NCI-H460 (cell line): ENCODE measurements at regions not wholly inside any gene's neighbourhood (a gene's known extent, or its start where the extent isn't known, plus 50 kb on each side); places are given as distances from the start of the nearest gene placed in this dataset.
"Not testable (repeated sequence)": the region's sequence is repeated elsewhere in the genome, so short reads cannot be mapped to it uniquely, and the experiment has no call there.

Source experiments
- DNase-seq: peaks from one replicate; pipeline ENCODE4 v3.0.0-alpha.2; 2016; ENCODE audit warnings: low read depth; ENCODE audit errors: extremely low read depth

DNA sequence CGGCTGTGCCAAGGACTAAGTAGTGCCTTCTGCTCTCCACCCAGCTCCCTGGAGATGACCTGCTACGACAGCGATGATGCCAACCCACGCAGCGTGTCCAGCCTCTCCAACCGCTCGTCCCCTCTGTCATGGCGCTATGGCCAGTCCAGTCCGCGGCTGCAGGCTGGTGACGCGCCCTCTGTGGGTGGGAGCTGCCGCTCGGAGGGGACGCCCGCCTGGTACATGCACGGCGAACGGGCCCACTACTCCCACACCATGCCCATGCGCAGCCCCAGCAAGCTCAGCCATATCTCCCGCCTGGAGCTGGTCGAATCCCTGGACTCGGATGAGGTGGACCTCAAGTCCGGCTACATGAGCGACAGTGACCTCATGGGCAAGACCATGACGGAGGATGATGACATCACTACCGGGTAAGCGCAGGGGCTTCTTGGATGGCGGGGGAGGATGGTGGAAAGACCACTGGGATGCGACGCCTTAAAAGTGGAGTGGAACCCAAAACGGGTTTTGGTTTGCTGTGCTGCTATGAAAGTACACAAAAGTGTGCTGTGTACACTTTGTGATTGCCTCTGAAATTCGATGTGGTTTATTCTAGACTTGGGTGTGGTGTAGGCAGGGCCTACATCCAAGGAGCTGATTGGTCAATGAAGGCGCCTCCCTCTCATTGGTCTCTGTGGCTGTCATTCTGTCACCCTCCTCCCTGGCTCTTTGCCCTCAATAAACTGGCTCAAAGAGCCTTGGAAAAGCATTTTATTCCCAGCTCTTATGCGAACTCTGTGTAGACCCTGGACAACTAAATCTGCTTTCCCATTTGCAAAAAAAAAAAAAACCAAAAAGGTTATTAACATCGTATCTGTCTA, 110.4 kb upstream of the IPO9 start:
- no peak for DNase-seq

DNA sequence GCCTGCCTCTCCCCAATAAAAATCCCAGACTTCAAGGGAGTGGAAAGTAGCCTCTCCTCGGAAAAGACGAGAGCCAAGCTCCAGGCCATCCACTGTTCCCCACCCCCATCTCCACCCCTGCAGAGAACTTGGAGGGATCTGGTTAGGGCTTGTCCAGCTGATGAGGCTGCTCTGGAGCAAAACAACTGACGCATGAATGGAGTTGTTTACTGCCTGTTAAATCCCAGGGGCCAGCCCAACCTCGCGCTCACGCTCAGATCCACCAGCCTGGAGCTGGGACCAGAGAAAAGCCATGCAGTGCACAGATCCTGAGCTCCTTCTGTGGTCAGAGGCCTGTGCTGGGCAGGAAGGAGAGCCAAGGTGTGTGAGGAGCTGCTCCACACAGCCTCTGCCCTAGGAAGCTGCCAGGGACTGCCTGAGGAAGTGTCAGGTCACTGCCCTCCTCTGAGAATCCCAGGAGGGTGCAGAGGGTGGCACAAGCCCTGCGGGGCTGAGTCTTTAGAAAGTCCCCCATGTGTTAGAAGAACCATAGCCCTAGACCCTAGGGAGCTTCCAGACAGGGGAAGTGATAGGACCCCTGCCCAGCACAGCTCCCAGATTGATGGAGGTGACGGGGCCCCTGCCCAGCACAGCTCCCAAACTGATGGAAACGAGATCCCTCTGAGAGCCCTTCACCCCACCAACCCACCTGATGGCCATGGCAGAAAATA, 109.0 kb upstream of the IPO9 start:
- no peak for DNase-seq

DNA sequence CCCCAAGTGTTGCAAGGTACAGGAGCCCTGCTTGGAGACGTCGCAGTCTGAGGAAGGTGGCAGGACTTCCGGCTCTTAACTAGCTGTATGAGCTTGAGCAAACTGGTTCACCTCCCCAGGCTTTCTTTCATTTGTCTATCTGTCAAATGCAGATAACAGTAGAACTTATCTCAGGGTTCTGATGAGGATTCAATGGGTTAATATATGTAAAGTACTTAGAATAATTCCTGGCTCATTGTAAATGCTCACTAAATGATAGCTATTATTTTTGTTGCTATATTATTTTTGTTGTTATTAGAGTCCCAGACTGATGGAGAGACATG, 108.5 kb upstream of the IPO9 start:
- DNase-seq = no peak

DNA sequence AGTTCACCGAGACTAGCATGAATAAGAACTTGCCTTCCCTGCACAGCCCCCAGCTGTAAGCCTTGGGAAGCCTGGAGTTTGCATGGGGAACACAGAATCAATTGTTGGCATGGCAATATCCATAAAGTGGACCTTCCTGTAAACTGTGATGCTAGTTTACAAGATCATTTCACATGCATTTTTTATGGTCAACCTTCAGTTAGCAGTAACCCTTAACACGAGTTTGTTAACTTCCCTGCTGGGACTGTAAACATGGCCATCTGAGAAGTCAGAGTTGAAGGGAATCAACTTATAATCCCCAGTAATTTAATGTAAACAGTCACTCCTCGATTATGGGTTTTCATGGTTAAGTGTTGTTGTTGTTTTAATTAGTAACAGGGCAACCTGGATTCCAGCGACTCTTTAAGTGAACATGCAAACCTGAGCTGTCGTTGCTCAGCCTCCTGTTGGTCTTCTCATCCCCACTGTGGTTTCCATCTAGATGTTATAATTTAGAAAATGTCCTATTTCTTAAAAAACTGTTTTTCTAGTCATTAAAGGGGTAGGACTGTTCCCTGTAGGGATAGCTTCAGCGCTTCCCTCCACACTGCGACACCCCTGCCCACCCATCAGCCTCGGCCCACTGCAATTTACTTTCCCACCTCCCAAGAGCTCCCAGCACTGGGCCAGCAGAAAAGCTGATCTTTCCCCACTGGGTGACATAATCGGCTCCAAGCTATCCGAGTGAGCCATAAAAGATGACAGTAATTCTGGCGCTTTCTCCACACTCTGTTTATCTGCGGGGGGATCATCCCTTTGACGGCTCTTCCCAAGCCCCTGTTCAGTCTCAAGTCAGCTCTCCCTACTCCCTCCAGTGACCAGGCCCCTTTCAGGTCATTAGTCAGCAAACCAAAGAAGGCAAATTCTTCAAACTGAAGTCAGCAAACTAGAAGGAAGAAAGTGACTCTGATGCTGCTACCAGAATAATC, 107.6 kb upstream of the IPO9 start:
- no peak for DNase-seq

DNA sequence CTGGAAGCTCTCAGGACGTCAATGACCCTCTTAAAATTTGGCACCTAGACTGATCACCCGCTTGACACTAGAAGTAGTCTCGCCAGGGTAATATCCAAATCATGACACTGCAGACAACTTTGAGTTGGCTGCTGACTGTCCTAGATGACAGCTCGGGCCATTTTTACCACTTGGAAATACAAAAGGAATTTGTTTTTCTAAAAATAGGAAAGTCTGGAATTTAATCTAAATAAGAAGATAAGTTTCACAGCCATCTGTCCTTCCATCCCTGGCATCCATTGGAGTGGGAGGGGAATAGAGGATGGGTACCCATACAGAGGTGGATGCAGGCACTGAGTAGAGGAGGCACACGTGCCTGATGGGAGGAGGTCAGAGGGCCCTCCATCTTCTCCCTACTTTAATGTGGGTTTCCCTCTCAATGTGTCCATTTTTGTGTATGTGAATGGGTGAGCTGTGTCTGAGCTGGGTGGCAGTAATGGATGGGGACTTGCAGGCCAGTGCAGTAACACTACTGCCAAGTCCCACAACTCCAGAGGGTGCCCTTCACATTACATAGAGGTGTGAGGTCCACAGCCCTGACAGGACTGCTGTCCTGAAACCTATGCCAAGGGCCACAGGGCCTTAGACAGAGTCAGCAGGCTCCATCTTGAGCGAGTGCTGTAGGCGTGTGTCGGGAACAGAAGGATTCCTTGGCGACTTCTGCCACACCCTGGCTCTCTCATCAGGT, 104.8 kb upstream of the IPO9 start:
- DNase-seq = no peak

DNA sequence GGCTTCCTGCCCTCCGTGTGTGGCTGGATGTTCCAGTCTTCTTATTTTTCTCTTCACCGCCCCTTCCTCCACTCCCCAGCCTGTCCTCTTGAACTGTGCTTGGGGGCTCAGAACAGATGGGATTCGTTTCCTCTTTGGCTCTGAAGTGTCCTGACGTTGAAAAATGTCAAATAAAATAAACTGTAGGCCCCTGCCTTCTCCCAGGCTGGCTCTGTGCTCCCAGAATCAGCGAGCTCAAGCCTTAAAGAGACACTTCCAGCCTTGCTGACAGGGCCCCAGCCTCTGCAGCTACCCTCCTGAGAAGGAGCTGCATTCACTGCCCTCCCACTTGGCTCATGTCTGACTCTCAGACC, 104.2 kb upstream of the IPO9 start:
- no peak for DNase-seq

DNA sequence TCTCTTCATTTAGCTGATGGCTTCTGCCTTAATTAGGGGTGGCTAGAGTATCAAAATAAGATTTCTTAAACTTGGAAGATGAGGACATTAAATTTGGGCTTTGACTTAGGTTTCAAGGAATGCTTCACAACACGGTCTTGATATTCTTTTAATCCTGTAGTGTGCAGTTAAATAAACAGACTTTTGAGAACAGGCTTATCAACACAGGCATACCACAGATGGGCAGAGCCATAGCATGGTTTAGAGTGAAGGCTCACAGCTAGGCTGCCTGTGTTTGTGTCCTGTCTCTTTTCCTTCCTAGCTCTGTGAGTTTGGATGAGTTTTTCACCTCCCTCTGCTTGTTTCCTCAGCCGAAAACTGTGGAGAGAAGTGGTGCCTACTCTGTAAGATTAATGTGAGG, 102.3 kb upstream of the IPO9 start:
- no peak for DNase-seq

DNA sequence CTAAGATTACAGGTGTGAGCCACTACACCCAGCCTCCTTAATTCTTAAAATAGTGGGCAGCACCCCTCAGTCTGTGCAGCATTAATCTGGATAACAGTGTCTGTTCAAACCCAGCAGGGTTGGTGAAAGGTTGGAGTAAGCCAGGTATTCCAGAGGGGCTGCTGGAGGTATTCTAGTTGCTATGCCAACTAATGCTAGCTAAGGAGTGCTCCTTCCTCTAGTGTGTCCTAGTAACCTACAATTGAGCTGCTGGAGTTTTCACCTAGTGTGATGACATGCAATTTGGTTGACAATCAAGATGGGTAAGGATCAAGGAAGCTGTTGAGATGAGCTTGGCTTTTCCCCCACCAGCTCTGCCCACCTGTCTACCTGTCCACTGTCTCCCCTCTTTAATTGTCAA, 100.2 kb upstream of the IPO9 start:
- no peak for DNase-seq

DNA sequence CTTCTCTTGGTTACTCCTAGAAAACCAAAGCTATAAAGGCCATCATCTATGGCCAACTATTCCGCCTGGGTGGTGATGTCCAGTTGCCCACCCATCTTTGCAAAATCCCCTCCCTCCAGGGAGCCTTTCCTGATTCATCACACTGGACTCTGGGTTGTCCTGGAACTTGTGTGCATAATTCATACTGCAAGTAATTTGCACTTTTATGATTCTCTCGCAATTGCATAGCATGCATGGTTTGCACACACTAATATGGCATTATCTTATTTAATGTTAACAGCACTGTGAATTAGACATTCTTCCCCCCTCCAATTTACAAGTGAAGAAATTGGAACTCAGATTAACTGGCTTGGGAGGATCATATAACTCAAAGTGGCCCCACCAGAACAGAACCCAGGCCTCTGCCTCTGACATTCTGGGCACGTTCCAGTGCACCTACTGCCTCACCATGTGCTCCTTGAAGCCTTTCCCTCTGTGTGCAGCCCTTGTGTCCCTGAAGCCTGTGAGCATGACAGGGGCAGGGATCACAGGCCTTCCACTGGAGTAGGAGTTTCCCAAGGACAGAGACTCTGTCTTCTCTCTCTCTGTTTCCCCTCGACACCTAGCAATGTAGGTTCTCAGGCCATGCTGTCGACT, 98.9 kb upstream of the IPO9 start:
- DNase-seq = no peak

DNA sequence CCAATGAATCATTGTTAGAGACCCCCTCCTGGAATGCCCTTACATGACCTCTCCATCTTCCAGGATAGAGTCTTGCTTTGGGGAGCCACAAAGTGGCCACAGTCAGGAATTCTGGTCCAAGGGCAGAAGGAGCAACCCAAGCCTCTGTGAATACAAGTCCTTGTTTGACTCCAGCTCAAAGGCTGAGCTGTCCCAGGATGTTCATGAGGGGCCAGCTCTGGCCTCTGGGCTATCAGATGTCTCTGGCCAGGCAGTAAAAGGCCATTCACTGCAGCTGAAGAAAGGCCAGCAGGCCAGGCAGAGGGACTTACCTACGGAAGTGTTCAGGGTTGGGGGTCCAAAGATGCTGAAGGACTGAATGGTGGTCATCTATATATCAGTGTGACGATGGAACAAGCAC, 98.3 kb upstream of the IPO9 start:
- DNase-seq = no peak

DNA sequence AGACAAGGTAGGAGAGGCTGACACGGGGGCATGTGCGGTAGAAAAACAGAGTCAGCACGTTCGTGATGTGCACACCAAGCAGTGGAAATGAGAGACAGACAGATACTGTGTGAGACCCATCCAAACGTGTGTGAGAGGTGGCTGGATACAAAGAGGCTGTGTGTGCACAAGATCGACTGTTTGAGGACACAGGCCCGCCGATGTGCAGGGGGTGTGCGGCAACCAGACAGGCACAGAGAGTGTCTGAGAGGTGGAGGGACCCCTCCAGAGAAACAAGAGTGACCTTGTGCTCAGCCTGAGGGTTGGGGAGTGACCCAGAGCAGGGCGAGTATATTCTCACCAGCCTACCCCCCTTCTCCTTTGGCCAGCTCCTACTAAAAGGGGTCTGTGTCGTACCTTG, 97.8 kb upstream of the IPO9 start:
- no peak for DNase-seq

DNA sequence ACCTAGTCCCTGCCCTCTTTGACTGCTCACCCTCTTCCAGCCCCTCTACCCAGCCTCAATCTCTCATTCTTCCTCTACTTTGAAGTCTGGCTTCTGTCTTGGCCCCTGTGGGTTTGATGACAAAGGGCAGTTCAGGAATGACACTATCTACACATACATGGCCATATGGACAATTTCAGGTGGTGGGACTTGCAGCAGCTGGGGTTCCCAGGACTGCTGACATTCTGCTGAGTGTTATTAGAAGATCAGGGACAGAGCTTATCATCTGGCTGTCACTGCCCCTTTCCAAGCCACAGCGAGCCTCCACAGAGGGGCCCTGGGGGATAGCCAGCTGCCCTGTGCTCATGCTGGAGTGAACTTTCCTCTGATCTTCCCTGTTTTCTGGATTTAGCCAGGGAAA, 97.4 kb upstream of the IPO9 start:
- DNase-seq = no peak

DNA sequence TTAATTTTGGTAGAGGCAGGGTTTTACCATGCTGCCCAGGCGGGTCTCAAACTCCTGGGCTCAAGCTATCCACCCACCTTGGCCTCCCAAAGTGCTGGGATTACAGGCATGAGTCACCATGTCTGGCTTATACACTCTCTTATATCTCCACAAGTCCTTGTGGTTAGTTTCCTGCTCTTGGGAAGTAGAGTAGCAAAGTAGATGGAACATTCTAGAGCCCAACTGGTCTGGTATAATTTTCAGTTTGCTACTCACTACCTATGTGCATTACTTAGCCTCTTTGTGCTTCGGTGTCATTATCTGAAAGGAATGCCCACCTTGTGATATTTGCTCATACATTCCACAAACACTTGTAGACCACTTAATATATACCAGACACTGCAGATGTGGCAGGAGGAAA, 96.6 kb upstream of the IPO9 start:
- no peak for DNase-seq

DNA sequence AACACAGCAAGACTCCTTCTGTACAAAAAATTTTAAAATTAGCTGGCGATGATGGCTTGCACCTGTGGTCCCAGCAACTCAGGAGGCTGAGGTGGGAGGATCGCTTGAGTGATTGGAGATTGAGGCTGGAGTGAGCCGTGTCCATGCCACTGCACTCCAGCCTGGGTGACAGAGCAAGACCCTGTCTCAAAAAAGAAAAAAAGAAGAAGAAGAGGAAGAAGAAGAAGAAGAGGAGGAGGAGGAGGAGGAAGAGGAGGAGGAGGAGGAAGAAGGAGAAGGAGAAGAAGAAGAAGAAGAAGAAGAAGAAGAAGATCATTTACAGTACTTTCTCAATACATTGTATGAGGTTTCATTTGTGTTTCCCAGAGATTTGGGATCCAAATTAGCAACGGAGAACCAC, 94.7 kb upstream of the IPO9 start:
- DNase-seq = not testable (repeated sequence)

DNA sequence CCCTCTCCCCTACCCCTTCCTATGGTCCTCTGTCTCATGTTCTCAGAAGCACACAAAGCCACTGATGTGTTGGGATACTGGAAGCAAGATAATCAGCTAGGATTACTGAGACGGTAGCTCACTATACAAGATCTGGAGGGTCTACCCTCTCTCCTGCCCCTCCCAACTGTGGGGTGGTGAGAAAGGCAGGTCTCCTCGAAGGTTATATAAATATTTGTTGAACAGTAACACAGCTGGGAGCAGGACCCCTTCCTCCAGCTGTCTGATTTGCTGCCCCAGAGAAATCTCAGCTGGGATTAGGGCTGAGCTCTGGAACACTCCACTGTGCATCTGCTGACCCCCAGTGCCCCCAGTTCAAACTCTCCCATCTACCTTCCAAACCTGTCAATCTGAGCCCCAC, 94.2 kb upstream of the IPO9 start:
- no peak for DNase-seq

DNA sequence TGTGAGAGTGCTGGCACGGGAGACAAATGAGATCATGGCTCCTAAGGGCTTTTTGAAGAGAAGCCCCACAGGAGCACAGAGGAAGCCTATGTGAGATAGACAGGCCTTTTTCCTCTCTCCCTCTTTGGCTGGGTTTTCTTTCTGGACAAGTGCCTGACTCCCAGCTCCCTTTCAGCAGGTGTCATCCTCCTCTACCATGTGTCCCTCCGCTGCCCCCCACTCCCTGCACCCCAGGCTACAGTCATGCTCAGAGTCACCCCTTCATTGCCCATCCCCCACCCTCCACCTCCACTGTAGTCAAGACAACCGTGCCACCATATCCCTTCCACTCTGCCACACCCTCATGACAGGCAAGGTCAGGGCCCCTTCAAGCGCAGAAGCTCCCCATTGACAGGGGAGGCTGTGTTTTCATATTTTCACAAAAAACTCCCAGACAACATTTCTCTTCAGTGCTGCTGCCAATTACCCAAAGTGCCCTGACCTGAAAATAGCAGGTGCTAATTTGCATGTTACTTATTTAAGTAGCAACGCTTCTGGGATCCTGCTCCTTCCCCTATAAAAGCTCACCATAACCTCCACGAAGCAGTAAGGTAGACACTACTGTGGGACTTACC, 92.1 kb upstream of the IPO9 start:
- no peak for DNase-seq

DNA sequence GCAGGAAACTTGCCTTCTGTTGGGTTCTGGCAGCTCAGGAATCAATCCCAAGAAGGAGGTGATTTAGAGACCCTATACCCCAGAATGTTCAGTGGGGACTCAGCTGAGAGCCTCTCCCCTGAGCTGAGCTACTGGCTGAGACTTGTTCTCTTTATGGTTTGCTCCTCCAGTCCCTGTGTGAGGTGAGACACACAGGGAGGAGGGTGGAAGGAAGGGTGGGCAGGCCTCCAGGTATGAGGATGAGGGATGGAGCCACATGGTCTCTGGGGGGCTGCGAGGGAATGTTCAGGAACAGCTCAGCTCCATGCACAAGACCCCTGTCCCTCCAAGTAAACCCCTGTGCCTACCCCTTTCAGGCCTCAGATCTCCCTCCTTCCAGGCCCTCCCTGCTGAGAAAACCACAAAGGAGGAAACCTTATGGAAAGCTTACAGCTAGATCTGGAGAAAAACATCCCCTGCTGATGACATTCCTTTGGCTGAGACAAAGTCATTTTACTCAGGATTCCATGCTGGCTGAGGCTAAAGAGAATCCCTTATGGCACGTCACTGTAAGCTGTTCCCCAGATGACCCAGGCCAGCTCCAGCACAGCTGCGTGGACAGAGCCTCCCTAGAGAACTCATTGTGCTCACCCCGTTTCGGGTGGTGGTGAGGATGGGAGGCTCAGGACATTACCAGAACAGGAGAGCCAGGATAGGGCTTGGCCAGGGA, 91.5 kb upstream of the IPO9 start:
- no peak for DNase-seq

DNA sequence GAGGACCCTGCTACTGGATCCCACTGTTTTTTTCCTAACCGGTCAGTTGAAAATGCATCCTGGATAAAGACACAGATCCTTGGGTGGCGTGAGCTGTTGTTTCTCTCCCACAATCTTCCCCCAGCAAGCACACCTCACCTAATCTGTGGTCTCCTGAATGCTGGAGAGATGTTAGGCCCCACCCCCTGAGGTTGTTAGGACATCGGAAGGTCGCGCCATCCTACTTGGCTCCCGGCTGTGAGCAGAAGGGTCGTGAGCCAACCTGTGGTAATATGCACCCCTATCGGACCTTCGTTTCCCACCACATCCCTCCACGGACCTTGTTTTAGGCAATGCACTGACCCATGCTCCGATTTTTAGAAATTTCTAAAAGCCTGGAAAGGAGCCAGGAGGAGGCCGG, 89.9 kb upstream of the IPO9 start:
- no peak for DNase-seq

DNA sequence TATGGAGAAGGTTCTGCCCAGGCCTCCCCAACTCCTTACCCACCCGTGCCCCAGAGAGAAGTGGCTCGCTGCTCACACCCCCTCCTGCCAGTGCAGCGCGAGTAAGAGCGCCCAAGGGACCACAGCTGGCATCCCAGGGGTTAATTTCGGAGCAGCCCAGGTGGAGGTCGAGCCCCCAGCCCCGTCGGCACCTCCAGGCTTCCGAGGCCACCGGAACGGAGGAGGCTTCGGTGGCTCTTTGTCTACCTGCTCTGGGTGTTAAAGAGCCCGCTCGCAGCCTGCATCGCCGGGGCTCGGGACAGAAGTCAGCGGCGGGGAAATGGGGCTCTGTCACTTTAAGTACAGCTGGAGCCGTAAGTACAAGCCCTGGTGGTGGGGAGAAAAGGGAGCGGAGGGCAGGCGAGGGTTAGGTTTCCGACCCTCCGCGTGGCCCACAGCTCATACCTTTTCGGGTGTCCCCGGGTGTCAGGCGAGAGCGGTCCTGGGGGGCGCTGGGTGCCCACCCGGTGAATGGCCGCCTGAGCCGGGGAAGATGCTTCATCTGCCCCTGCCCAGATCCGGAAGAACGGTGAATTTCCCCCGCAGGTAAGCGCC, 89.4 kb upstream of the IPO9 start:
- peak; percentile 18 for DNase-seq
